ENCODE measurements at regions not wholly inside any gene's neighbourhood (a gene's known extent, or its start where the extent isn't known, plus 50 kb on each side); places are given as distances from the start of the nearest gene placed in this dataset.

DNA sequence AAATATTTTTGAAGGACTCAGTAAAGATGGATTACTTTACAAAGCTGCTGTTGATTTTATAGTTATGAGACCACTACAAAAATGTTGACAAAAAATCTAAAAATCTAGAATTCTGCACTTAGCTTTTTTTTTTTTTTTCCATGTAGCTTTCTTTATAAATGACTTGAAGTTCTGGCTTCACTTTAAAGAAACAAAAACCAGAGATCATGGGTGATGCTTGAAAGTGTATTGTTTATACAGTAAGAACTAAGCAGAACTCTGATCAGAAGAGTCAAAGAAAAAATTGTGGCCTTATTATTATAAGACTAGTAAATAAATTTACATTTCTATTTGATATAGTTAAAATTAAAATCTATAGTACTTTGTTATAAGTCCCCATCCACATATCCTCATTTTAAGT lies 301.7 kb downstream of the BLID start:
- TF ChIP-seq, protein P1, sequence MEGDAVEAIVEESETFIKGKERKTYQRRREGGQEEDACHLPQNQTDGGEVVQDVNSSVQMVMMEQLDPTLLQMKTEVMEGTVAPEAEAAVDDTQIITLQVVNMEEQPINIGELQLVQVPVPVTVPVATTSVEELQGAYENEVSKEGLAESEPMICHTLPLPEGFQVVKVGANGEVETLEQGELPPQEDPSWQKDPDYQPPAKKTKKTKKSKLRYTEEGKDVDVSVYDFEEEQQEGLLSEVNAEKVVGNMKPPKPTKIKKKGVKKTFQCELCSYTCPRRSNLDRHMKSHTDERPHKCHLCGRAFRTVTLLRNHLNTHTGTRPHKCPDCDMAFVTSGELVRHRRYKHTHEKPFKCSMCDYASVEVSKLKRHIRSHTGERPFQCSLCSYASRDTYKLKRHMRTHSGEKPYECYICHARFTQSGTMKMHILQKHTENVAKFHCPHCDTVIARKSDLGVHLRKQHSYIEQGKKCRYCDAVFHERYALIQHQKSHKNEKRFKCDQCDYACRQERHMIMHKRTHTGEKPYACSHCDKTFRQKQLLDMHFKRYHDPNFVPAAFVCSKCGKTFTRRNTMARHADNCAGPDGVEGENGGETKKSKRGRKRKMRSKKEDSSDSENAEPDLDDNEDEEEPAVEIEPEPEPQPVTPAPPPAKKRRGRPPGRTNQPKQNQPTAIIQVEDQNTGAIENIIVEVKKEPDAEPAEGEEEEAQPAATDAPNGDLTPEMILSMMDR (optimal IDR thresholded peaks at IDR 0.05 in 1 of 3, IDR thresholded peaks at IDR 0.05 in 1 of 3, conservative IDR thresholded peaks at IDR 0.05 in 1 of 3; ENCODE audit: extremely low read depth in 1 of 3, insufficient read depth in 2 of 3, low read length in 3 of 3): no peak
- TF ChIP-seq EZH2 (IDR thresholded peaks at IDR 0.05; ENCODE audit: low read length): no peak

Data from keratinocyte (primary cell).